ENCODE measurements at regions not wholly inside any gene's neighbourhood (a gene's known extent, or its start where the extent isn't known, plus 50 kb on each side); places are given as distances from the start of the nearest gene placed in this dataset.

GRCh38 chr1:229087339-229087738 is 183.6 kb upstream of the RAB4A start:
- no peak for TF ChIP-seq CTCF (IDR thresholded peaks at IDR 0.05)
- no peak for TF ChIP-seq POLR2A (IDR thresholded peaks at IDR 0.05)

All from Peyer's patch (tissue), 4 donors.